Endodermal cell (in vitro differentiated cells): ENCODE measurements at regions not wholly inside any gene's neighbourhood (a gene's known extent, or its start where the extent isn't known, plus 50 kb on each side); places are given as distances from the start of the nearest gene placed in this dataset.

ENCODE experiments used
- DNase-seq: peaks from one replicate; pipeline ENCODE4 v3.0.0-alpha.2; 2017
- H3K27ac ChIP-seq: 2 replicates; pipeline ENCODE4 v1.5.1; 2013; ENCODE audit warnings: mild to moderate bottlenecking, low read depth, low read length, moderate library complexity
- H3K27me3 ChIP-seq: 2 replicates; pipeline ENCODE4 v1.6.1; 2013; ENCODE audit warnings: mild to moderate bottlenecking, low read length, moderate library complexity; ENCODE audit not compliant: insufficient read depth, control insufficient read depth, poor library complexity, severe bottlenecking
- H3K36me3 ChIP-seq: 2 replicates; pipeline ENCODE4 v1.7.0; 2013; ENCODE audit warnings: mild to moderate bottlenecking, low read length, moderate library complexity; ENCODE audit not compliant: control insufficient read depth, insufficient read depth
- H3K4me1 ChIP-seq: one replicate; pipeline ENCODE4 v1.7.0; 2013; ENCODE audit warnings: low read length; ENCODE audit not compliant: control insufficient read depth, insufficient read depth
- H3K4me3 ChIP-seq: 2 replicates; pipeline ENCODE4 v1.5.1; 2013; ENCODE audit warnings: mild to moderate bottlenecking, low read length, moderate library complexity
- H3K9ac ChIP-seq: 2 replicates; pipeline ENCODE4 v1.6.1; 2013; ENCODE audit warnings: mild to moderate bottlenecking, low read length, moderate library complexity; ENCODE audit not compliant: poor library complexity, severe bottlenecking; ENCODE audit errors: extremely low read depth
- H3K9me3 ChIP-seq: 2 replicates; pipeline ENCODE4 v1.6.1; 2013; ENCODE audit warnings: mild to moderate bottlenecking, low read length, moderate library complexity; ENCODE audit not compliant: control insufficient read depth
- H3K27ac Mint-ChIP-seq: 2 replicates; pipeline ENCODE4 v1.8.0; 2020; ENCODE audit warnings: mixed read lengths
- H3K27me3 Mint-ChIP-seq: 2 replicates; pipeline ENCODE4 v1.8.0; 2021; ENCODE audit warnings: mild to moderate bottlenecking, mixed read lengths; ENCODE audit not compliant: insufficient read depth
- H3K36me3 Mint-ChIP-seq: 2 replicates; pipeline ENCODE4 v1.8.0; 2020; ENCODE audit warnings: low read depth, mixed read lengths
- H3K4me1 Mint-ChIP-seq: 2 replicates; pipeline ENCODE4 v1.8.0; 2020; ENCODE audit warnings: mixed read lengths
- H3K4me3 Mint-ChIP-seq: 2 replicates; pipeline ENCODE4 v1.8.0; 2020; ENCODE audit warnings: mild to moderate bottlenecking, moderate library complexity, mixed read lengths
- H3K9me3 Mint-ChIP-seq: 2 replicates; pipeline ENCODE4 v1.8.0; 2020; ENCODE audit warnings: mild to moderate bottlenecking, mixed read lengths
- WGBS, 2 experiments: methylation state at CpG; one replicate each; pipeline versions ENCODE4 v1.1.5 to v1.1.7; 2013; ENCODE audit warnings: missing lambda C conversion rate in 2 of 2, mixed read lengths in 1 of 2; ENCODE audit not compliant: insufficient coverage in 1 of 2, insufficient read length in 1 of 2; 5-methylcytosine and 5-hydroxymethylcytosine counted together
- TF ChIP-seq, protein P1 (sequence below): fragments of 200-600 bp; sonication (generic); conservative IDR thresholded peaks from 2 replicates; pipeline ENCODE4 v1.5.0; 2021; ENCODE audit warnings: antibody characterized with exemption, mild to moderate bottlenecking

DNA sequence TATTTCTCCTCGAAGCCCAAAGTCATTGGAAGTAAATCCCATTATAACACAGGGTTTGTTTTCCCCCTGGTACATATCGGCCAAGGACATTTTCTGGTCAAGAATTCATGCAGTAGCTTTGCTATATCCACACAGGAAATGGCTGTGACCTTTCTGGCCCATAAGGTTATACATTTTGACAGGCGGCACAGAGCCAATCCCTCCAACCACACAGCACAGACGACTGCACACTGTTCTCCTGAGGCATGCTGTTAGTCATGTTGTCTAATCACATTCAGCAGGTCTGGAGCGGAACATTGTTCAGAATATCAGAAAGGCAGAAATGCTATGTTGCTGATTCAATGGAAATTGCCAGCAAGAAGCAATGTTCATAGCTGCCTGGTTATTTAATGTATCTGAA lies 742.3 kb upstream of the SLC8A1 start:
- Mint-ChIP-seq H3K27me3 (no peaks in the 10 kb centered on the region), H3K4me3 (no peak overlapping the region), H3K4me1 (no peaks in the 10 kb centered on the region), H3K36me3 (no peaks in the 10 kb centered on the region), H3K9me3 (no peaks in the 10 kb centered on the region), H3K27ac (no peak overlapping the region)
- no peaks in the 10 kb centered on the region for H3K36me3 ChIP-seq
- no peaks in the 10 kb centered on the region for H3K4me1 ChIP-seq
- TF ChIP-seq, protein P1, sequence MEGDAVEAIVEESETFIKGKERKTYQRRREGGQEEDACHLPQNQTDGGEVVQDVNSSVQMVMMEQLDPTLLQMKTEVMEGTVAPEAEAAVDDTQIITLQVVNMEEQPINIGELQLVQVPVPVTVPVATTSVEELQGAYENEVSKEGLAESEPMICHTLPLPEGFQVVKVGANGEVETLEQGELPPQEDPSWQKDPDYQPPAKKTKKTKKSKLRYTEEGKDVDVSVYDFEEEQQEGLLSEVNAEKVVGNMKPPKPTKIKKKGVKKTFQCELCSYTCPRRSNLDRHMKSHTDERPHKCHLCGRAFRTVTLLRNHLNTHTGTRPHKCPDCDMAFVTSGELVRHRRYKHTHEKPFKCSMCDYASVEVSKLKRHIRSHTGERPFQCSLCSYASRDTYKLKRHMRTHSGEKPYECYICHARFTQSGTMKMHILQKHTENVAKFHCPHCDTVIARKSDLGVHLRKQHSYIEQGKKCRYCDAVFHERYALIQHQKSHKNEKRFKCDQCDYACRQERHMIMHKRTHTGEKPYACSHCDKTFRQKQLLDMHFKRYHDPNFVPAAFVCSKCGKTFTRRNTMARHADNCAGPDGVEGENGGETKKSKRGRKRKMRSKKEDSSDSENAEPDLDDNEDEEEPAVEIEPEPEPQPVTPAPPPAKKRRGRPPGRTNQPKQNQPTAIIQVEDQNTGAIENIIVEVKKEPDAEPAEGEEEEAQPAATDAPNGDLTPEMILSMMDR: no peak
- no peak overlapping the region for H3K4me3 ChIP-seq
- DNase-seq: no peak
- H3K27me3 ChIP-seq: no peaks in the 10 kb centered on the region
- no peak overlapping the region for H3K9ac ChIP-seq
- WGBS, 2 experiments: 68 to 89% methylated on average over 4 to 5 of the region's 5 CpGs
- H3K27ac ChIP-seq: peak overlapping the region; percentile 48
- no peaks in the 10 kb centered on the region for H3K9me3 ChIP-seq

DNA sequence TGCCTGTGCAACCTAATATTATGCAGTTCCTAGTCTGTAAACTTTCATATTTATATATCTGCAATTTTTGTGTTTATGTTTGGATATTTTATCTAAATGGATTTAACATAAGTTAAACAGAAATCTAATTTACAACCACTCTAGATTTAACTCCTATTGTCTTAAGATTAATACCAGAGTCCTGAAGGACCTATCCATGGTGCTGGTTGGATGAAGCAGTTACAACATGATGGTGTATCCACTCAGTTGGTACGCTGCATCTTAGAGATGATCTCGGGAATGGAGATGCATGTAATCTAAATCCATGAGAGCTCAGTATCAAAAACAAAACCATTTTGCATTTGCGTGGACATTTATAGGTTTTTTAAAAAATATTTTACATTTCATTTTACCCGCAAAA lies 745.9 kb upstream of the SLC8A1 start:
- H3K36me3 ChIP-seq: no peaks in the 10 kb centered on the region
- DNase-seq: no peak
- TF ChIP-seq, protein P1: no peak
- Mint-ChIP-seq H3K27me3 (no peaks in the 10 kb centered on the region), H3K36me3 (no peaks in the 10 kb centered on the region), H3K4me3 (no peak overlapping the region), H3K9me3 (no peaks in the 10 kb centered on the region), H3K4me1 (no peaks in the 10 kb centered on the region), H3K27ac (no peak overlapping the region)
- no peaks in the 10 kb centered on the region for H3K27me3 ChIP-seq
- H3K4me1 ChIP-seq: no peaks in the 10 kb centered on the region
- H3K27ac ChIP-seq: no peak overlapping the region
- WGBS, 2 experiments: 81 to 91% methylated on average over 2 to 4 of the region's 4 CpGs
- no peaks in the 10 kb centered on the region for H3K9me3 ChIP-seq
- no peak overlapping the region for H3K9ac ChIP-seq
- H3K4me3 ChIP-seq: no peak overlapping the region

DNA sequence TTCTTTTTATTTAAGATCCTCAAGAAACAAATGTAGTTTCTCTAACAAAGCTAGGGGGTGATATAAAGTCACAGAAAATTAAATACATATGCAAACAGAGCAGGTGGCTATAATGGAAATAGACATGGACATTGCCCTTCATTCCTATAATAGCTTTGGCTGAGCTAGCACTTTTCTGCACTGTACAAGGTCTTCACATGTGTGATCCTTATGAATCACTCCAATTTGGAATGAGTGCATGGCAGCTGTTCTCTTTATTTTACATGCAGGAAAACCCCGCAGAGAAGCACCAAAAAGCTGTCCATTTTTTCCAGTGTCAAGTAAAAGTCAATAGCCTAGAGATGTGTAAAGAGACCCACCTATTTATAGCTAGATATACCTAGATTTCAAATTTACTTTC lies 747.4 kb upstream of the SLC8A1 start:
- no peaks in the 10 kb centered on the region for H3K9me3 ChIP-seq
- 96 to 100% methylated on average over 1 of the region's 1 CpG for WGBS, 2 experiments
- no peaks in the 10 kb centered on the region for H3K36me3 ChIP-seq
- peaks cover 3% of the 10 kb centered on the region for H3K4me1 ChIP-seq
- no peak overlapping the region for H3K9ac ChIP-seq
- TF ChIP-seq, protein P1: no peak
- Mint-ChIP-seq H3K27ac (no peak overlapping the region), H3K9me3 (no peaks in the 10 kb centered on the region), H3K4me3 (no peak overlapping the region), H3K27me3 (no peaks in the 10 kb centered on the region), H3K36me3 (no peaks in the 10 kb centered on the region), H3K4me1 (peaks cover 7% of the 10 kb centered on the region)
- DNase-seq: no peak
- H3K27me3 ChIP-seq: no peaks in the 10 kb centered on the region
- H3K27ac ChIP-seq: no peak overlapping the region
- H3K4me3 ChIP-seq: no peak overlapping the region
